HG03064 (cell line): ENCODE measurements at regions not wholly inside any gene's neighbourhood (a gene's known extent, or its start where the extent isn't known, plus 50 kb on each side); places are given as distances from the start of the nearest gene placed in this dataset.
A peak's percentile ranks its signal among the peaks of the same experiment; 100 is the strongest.

Source experiments
- ATAC-seq: cut with Tn5 transposase; IDR thresholded peaks from one replicate; pipeline ENCODE4 v1.9.1; 2021; ENCODE audit warnings: low read depth; ENCODE audit not compliant: unreplicated experiment

- ATAC-seq, result no peak
These were observed 142.2 kb upstream of the HDAC9 start for GRCh38 chr7:18353339-18353738.

GRCh38 chr7:18354108-18355085, 141.2 kb upstream of the HDAC9 start:
- no peak for ATAC-seq

GRCh38 chr7:18356191-18356645, 139.3 kb upstream of the HDAC9 start:
- no peak for ATAC-seq

- no peak for ATAC-seq
These were observed 137.9 kb upstream of the HDAC9 start for GRCh38 chr7:18357691-18358090.

- no peak for ATAC-seq
These were observed 133.8 kb upstream of the HDAC9 start for GRCh38 chr7:18361756-18362155.

GRCh38 chr7:18363751-18364380, 131.7 kb upstream of the HDAC9 start:
- no peak for ATAC-seq

- no peak for ATAC-seq
These were observed 131.2 kb upstream of the HDAC9 start for GRCh38 chr7:18364396-18364795.

- no peak for ATAC-seq
These were observed 129.2 kb upstream of the HDAC9 start for GRCh38 chr7:18366394-18366793.

- ATAC-seq, result no peak
These were observed 126.5 kb upstream of the HDAC9 start for GRCh38 chr7:18369011-18369410.

GRCh38 chr7:18370633-18371032, 124.9 kb upstream of the HDAC9 start:
- no peak for ATAC-seq

GRCh38 chr7:18378989-18379605, 116.5 kb upstream of the HDAC9 start:
- ATAC-seq, result no peak

GRCh38 chr7:18384491-18385143, 110.9 kb upstream of the HDAC9 start:
- ATAC-seq, result no peak

GRCh38 chr7:18386607-18387006, 108.9 kb upstream of the HDAC9 start:
- no peak for ATAC-seq

GRCh38 chr7:18387191-18387735, 108.3 kb upstream of the HDAC9 start:
- no peak for ATAC-seq

- peak; percentile 37 for ATAC-seq
These were observed 105.0 kb upstream of the HDAC9 start for GRCh38 chr7:18390535-18390907.

GRCh38 chr7:18393465-18394118, 102.0 kb upstream of the HDAC9 start:
- ATAC-seq, result no peak

- no peak for ATAC-seq
These were observed 99.7 kb upstream of the HDAC9 start for GRCh38 chr7:18395868-18396267.

GRCh38 chr7:18396953-18397352, 98.6 kb upstream of the HDAC9 start:
- no peak for ATAC-seq

GRCh38 chr7:18399436-18400235, 95.9 kb upstream of the HDAC9 start:
- no peak for ATAC-seq
